Gastroesophageal sphincter (tissue), 4 donors: ENCODE measurements at regions not wholly inside any gene's neighbourhood (a gene's known extent, or its start where the extent isn't known, plus 50 kb on each side); places are given as distances from the start of the nearest gene placed in this dataset.

ENCODE experiments used
- ATAC-seq: fragments of 150-250 bp; one replicate; pipeline ENCODE4 v1.9.1; 2016; ENCODE audit warnings: mild to moderate bottlenecking, moderate library complexity
- H3K27ac ChIP-seq, 4 donors: fragments of 200-600 bp; sonication (generic) in 3 of 4; 1 replicate in 3 of 4; 2 replicates in 1 of 4; pipeline ENCODE4 v1.5.1; 2016 to 2019
- H3K27me3 ChIP-seq: fragments of 200-600 bp; sonication (generic); one replicate; pipeline ENCODE4 v1.5.1; 2019
- H3K36me3 ChIP-seq, 2 donors: fragments of 200-600 bp; sonication (generic); one replicate each; pipeline ENCODE4 v1.5.1; 2019; ENCODE audit warnings: control low read depth in 1 of 2
- H3K4me1 ChIP-seq, 3 donors: fragments of 200-600 bp; sonication (generic); 1 replicate in 2 of 3; 2 replicates in 1 of 3; pipeline ENCODE4 v1.5.1; 2016 to 2019; ENCODE audit warnings: control low read depth in 2 of 3
- H3K4me3 ChIP-seq, 2 donors: fragments of 200-600 bp; sonication (generic); one replicate each; pipeline ENCODE4 v1.5.1; 2019; ENCODE audit warnings: mild to moderate bottlenecking in 1 of 2, moderate library complexity in 1 of 2
- H3K9me3 ChIP-seq, 3 donors: fragments of 200-600 bp; sonication (generic); one replicate each; pipeline ENCODE4 v1.5.1; 2017 to 2019; ENCODE audit warnings: control low read depth in 2 of 3
- CTCF ChIP-seq, 4 experiments: fragments of 200-600 bp in 2 of 4; fragments of 450-650 bp in 2 of 4; sonication (generic) in 1 of 4; IDR thresholded peaks; one replicate each; pipeline ENCODE4 v1.5.1; 2017 to 2019; ENCODE audit warnings: antibody characterized with exemption in 4 of 4, mild to moderate bottlenecking in 2 of 4, moderate library complexity in 2 of 4
- EP300 ChIP-seq: sonication (generic); formaldehyde crosslinking; IDR thresholded peaks from one replicate; pipeline ENCODE4 v1.6.1; 2017; ENCODE audit warnings: antibody characterized with exemption, mild to moderate bottlenecking
- POLR2A ChIP-seq, 2 donors: fragments of 450-650 bp; IDR thresholded peaks; one replicate each; pipeline ENCODE4 v1.6.1; 2017; ENCODE audit warnings: antibody characterized with exemption in 2 of 2, mild to moderate bottlenecking in 2 of 2, moderate library complexity in 1 of 2
- POLR2AphosphoS5 ChIP-seq: sonication (generic); formaldehyde crosslinking; IDR thresholded peaks from one replicate; pipeline ENCODE4 v1.6.1; 2017; ENCODE audit warnings: antibody characterized with exemption
- WGBS, 2 donors: methylation state at CpG; one replicate each; pipeline ENCODE4 v1.1.5; 2018; ENCODE audit warnings: low coverage in 1 of 2; 5-methylcytosine and 5-hydroxymethylcytosine counted together

- ATAC-seq = no peak
- Histone ChIP-seq H3K4me3 (no peak overlapping the region), H3K9me3 (no peaks in the 10 kb centered on the region), H3K36me3 (no peaks in the 10 kb centered on the region), H3K27me3 (no peaks in the 10 kb centered on the region), H3K4me1 (no peaks in the 10 kb centered on the region), H3K27ac (no peak overlapping the region)
- 41 to 61% methylated on average over 6 of the region's 6 CpGs for WGBS, 2 donors
- TF ChIP-seq CTCF (IDR thresholded peaks at IDR 0.05) = peak in 1 of 4 experiments; percentile 36
- no peak for TF ChIP-seq EP300
Observed at GRCh38 chrX:36908801-36909675, 99.1 kb upstream of the FAM47C start.

- no peak overlapping the region for H3K4me3 ChIP-seq
- TF ChIP-seq CTCF (IDR thresholded peaks at IDR 0.05) (no peak), POLR2AphosphoS5 (no peak), EP300 (no peak), POLR2A (IDR thresholded peaks at IDR 0.05) (no peak)
- no peaks in the 10 kb centered on the region for H3K9me3 ChIP-seq
- no peak for ATAC-seq
- no peak overlapping the region for H3K27ac ChIP-seq
- no peaks in the 10 kb centered on the region for H3K36me3 ChIP-seq
- no peaks in the 10 kb centered on the region for H3K27me3 ChIP-seq
- no peaks in the 10 kb centered on the region for H3K4me1 ChIP-seq
- WGBS, 2 donors = 22 to 51% methylated on average over 4 of the region's 4 CpGs
Observed at GRCh38 chrX:36909676-36910030, 98.5 kb upstream of the FAM47C start.

- no peak overlapping the region for H3K27ac ChIP-seq
- no peak for ATAC-seq
- WGBS, 2 donors = 78 to 87% methylated on average over 2 to 3 of the region's 3 CpGs
- no peaks in the 10 kb centered on the region for H3K4me1 ChIP-seq
- no peak for TF ChIP-seq POLR2A (IDR thresholded peaks at IDR 0.05)
- no peak for TF ChIP-seq EP300
- TF ChIP-seq CTCF (IDR thresholded peaks at IDR 0.05) = no peak
- no peak for TF ChIP-seq POLR2AphosphoS5
- no peak overlapping the region for H3K4me3 ChIP-seq
- H3K9me3 ChIP-seq = no peaks in the 10 kb centered on the region
- H3K27me3 ChIP-seq = no peaks in the 10 kb centered on the region
- no peaks in the 10 kb centered on the region for H3K36me3 ChIP-seq
Observed at GRCh38 chrX:36913551-36913950, 94.6 kb upstream of the FAM47C start.

- no peak overlapping the region for H3K27ac ChIP-seq
- no peaks in the 10 kb centered on the region for H3K4me1 ChIP-seq
- no peaks in the 10 kb centered on the region for H3K36me3 ChIP-seq
- no peak for ATAC-seq
- no peak overlapping the region for H3K4me3 ChIP-seq
- H3K27me3 ChIP-seq = no peaks in the 10 kb centered on the region
- no peaks in the 10 kb centered on the region for H3K9me3 ChIP-seq
- TF ChIP-seq CTCF (IDR thresholded peaks at IDR 0.05) (no peak), EP300 (no peak), POLR2AphosphoS5 (no peak), POLR2A (IDR thresholded peaks at IDR 0.05) (no peak)
- 40 to 74% methylated on average over 1 to 2 of the region's 2 CpGs for WGBS, 2 donors
Observed at GRCh38 chrX:36916941-36917340, 91.2 kb upstream of the FAM47C start.

GRCh38 chrX:36927712-36928111 is 80.5 kb upstream of the FAM47C start:
- no peaks in the 10 kb centered on the region for H3K4me1 ChIP-seq
- TF ChIP-seq POLR2AphosphoS5 (no peak), POLR2A (IDR thresholded peaks at IDR 0.05) (no peak), EP300 (no peak), CTCF (IDR thresholded peaks at IDR 0.05) (no peak)
- no peaks in the 10 kb centered on the region for H3K27me3 ChIP-seq
- ATAC-seq = no peak
- WGBS, 2 donors = 38 to 43% methylated on average over 1 of the region's 1 CpG
- H3K27ac ChIP-seq = no peak overlapping the region
- H3K4me3 ChIP-seq = no peak overlapping the region
- H3K36me3 ChIP-seq = no peaks in the 10 kb centered on the region
- H3K9me3 ChIP-seq = peaks cover 0 to 8% (median 0%) of the 10 kb centered on the region in 3 donors
